ENCODE measurements at regions not wholly inside any gene's neighbourhood (a gene's known extent, or its start where the extent isn't known, plus 50 kb on each side); places are given as distances from the start of the nearest gene placed in this dataset.

- no peak for DNase-seq
- Histone ChIP-seq H3K27me3 (replicated peaks; ENCODE audit: control insufficient read depth, insufficient read depth, low read length, poor library complexity, severe bottlenecking) (no peaks in the 10 kb centered on the region), H3K4me1 (ENCODE audit: control insufficient read depth, insufficient read depth, low read length, poor library complexity, severe bottlenecking) (no peaks in the 10 kb centered on the region), H3K9me3 (ENCODE audit: control insufficient read depth, low read length) (no peaks in the 10 kb centered on the region), H3K36me3 (ENCODE audit: control insufficient read depth, insufficient read depth, low read length) (no peaks in the 10 kb centered on the region), H3K4me3 (ENCODE audit: insufficient read depth, low read depth, low read length, poor library complexity, severe bottlenecking) (no peak overlapping the region), H3K27ac (ENCODE audit: insufficient read depth, low read length, poor library complexity, severe bottlenecking) (no peak overlapping the region)
These were observed 53.9 kb upstream of the PICALM start for GRCh38 chr11:86122773-86123172.

- Histone ChIP-seq H3K9me3 (ENCODE audit: control insufficient read depth, low read length) (no peaks in the 10 kb centered on the region), H3K4me3 (ENCODE audit: insufficient read depth, low read depth, low read length, poor library complexity, severe bottlenecking) (no peak overlapping the region), H3K27me3 (replicated peaks; ENCODE audit: control insufficient read depth, insufficient read depth, low read length, poor library complexity, severe bottlenecking) (no peaks in the 10 kb centered on the region), H3K4me1 (ENCODE audit: control insufficient read depth, insufficient read depth, low read length, poor library complexity, severe bottlenecking) (peaks cover 4% of the 10 kb centered on the region), H3K27ac (ENCODE audit: insufficient read depth, low read length, poor library complexity, severe bottlenecking) (no peak overlapping the region), H3K36me3 (ENCODE audit: control insufficient read depth, insufficient read depth, low read length) (no peaks in the 10 kb centered on the region)
- no peak for DNase-seq
These were observed 51.9 kb upstream of the PICALM start for GRCh38 chr11:86120807-86121206.

DNA sequence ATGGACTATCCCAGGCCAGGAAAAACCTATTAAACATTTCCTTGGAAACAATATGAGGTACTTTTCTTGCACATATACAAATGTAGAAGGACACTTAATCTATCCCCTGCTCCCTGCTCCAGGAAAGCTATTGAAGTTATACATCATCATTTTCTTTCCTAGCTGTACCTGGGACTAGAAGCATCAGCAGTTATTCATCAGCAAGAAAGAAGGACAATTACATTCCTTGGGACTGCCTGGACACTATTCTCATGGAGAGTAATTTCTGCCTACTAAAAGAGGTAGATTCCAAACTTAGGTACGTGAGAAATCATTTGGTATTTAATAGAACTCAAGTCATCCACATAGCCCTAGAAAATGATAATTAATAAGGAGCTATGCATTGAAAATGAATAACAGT is 51.0 kb upstream of the PICALM start:
- Histone ChIP-seq H3K9me3 (ENCODE audit: control insufficient read depth, low read length) (no peaks in the 10 kb centered on the region), H3K36me3 (ENCODE audit: control insufficient read depth, insufficient read depth, low read length) (no peaks in the 10 kb centered on the region), H3K4me1 (ENCODE audit: control insufficient read depth, insufficient read depth, low read length, poor library complexity, severe bottlenecking) (peaks cover 4% of the 10 kb centered on the region), H3K27me3 (replicated peaks; ENCODE audit: control insufficient read depth, insufficient read depth, low read length, poor library complexity, severe bottlenecking) (no peaks in the 10 kb centered on the region), H3K4me3 (ENCODE audit: insufficient read depth, low read depth, low read length, poor library complexity, severe bottlenecking) (no peak overlapping the region), H3K27ac (ENCODE audit: insufficient read depth, low read length, poor library complexity, severe bottlenecking) (no peak overlapping the region)
- no peak for DNase-seq

GRCh38 chr11:86119077-86119476 is 50.2 kb upstream of the PICALM start:
- H3K27me3 ChIP-seq (replicated peaks; ENCODE audit: control insufficient read depth, insufficient read depth, low read length, poor library complexity, severe bottlenecking): no peaks in the 10 kb centered on the region
- H3K4me3 ChIP-seq (ENCODE audit: insufficient read depth, low read depth, low read length, poor library complexity, severe bottlenecking): no peak overlapping the region
- H3K36me3 ChIP-seq (ENCODE audit: control insufficient read depth, insufficient read depth, low read length): no peaks in the 10 kb centered on the region
- no peak overlapping the region for H3K27ac ChIP-seq (ENCODE audit: insufficient read depth, low read length, poor library complexity, severe bottlenecking)
- H3K9me3 ChIP-seq (ENCODE audit: control insufficient read depth, low read length): no peaks in the 10 kb centered on the region
- H3K4me1 ChIP-seq (ENCODE audit: control insufficient read depth, insufficient read depth, low read length, poor library complexity, severe bottlenecking): peaks cover 4% of the 10 kb centered on the region
- DNase-seq: no peak
